Left colon (tissue), 2 donors: ENCODE measurements at regions not wholly inside any gene's neighbourhood (a gene's known extent, or its start where the extent isn't known, plus 50 kb on each side); places are given as distances from the start of the nearest gene placed in this dataset.

Experiments used
- ATAC-seq: fragments of 200-7000 bp; cut with Tn5 transposase; one replicate; pipeline ENCODE4 v1.9.1; 2020; ENCODE audit warnings: mild to moderate bottlenecking, moderate library complexity
- DNase-seq, 2 donors: peaks; one replicate each; pipeline ENCODE4 v3.0.0-alpha.2; 2020
- intact Hi-C, 2 donors: fragments of 100-400 bp; cut with DNase I in 1 of 2; cut with micrococcal nuclease in 1 of 2; formaldehyde crosslinking; loops; one replicate each; pipeline versions ENCODE4 v1.11.2 to v1.14.0; 2022; cut with DNase I, micrococcal nuclease
- donor health status: DM: no; HTN: no; CAD: no.
- donor health status: DM: yes; HTN: yes; CAD: no.

DNA sequence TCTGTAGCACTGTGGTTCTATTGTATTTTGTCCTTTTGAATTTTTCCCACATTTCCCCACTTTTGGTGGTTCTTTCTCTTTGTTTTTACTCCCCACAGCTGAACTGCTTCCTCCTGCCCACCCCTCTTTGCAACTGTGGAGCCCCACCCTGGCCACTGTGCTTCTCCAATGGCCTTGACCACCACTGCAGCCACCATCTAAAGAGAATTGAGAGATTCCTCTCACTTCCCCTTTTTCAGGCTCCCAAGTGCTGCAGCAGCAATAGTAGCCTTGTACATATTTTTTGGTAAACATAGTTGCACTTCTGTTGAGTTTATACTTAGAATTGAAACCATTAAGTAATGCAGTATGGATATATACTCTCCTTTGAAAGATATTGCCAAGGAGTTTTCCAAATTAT, 51.3 kb upstream of the FRMPD3 start:
- intact Hi-C loops: no loop called here
- ATAC-seq (no peak), DNase-seq (no peak)
